ENCODE measurements at regions not wholly inside any gene's neighbourhood (a gene's known extent, or its start where the extent isn't known, plus 50 kb on each side); places are given as distances from the start of the nearest gene placed in this dataset.
A peak's percentile ranks its signal among the peaks of the same experiment; 100 is the strongest.

DNA sequence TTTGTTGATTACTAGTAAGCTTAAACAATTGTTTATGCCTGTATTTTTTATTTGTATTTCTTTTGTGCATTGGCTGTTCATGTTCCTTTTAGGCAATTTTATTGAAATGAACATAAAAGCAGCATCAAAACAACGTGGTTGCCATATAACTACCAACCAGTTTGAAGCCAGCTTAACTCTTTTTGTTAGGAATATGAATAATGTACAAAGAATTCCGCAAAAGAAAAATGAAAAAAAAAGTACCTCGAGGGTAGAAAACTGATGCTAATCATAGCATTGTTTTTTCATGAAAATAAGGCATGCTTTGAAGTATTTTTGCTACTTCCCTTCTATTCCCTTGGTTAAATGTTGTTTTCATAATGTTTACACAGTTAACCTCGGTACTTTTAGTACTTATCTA lies 1024.0 kb upstream of the SLIT2 start:
- no peak for TF ChIP-seq MYC (CRISPR knock-in tag; IDR thresholded peaks at IDR 0.05; ENCODE audit: borderline replicate concordance)
- TF ChIP-seq ZNF891 (CRISPR knock-in tag; IDR thresholded peaks at IDR 0.05) = no peak
- FAIRE-seq (no peak), DNase-seq (ENCODE audit: low spot score) (no peak), ATAC-seq (no peak)
- Histone ChIP-seq H3K9me3 (ENCODE audit: low read length) (peaks cover 26% of the 10 kb centered on the region), H3K36me3 (replicated peaks in 1 of 2; ENCODE audit: control insufficient read depth in 1 of 2, insufficient read depth in 2 of 2, low read length in 2 of 2) (no peaks in the 10 kb centered on the region), H3K9ac (ENCODE audit: insufficient read depth, low read depth, low read length) (no peak overlapping the region), H3K27me3 (ENCODE audit: control insufficient read depth in 1 of 2, insufficient read depth in 2 of 2, low read length in 2 of 2) (no peaks in the 10 kb centered on the region), H3K4me1 (ENCODE audit: insufficient read depth, low read length) (no peaks in the 10 kb centered on the region), H3K4me2 (ENCODE audit: low read depth, low read length) (no peak overlapping the region), H4K20me1 (ENCODE audit: insufficient read depth, low read length) (no peaks in the 10 kb centered on the region), H3K79me2 (ENCODE audit: insufficient read depth, low read length) (no peaks in the 10 kb centered on the region), H3K27ac (ENCODE audit: extremely low read length, insufficient read depth, low read length) (no peak overlapping the region), H2AFZ (ENCODE audit: low read length) (no peak overlapping the region), H3K4me3 (replicated peaks in 1 of 3; ENCODE audit: insufficient read depth in 1 of 3, low read depth in 2 of 3, low read length in 3 of 3) (no peak overlapping the region)
- POLR2A ChIA-PET = no interaction called here
- in situ Hi-C loops (cut with HindIII; ENCODE audit: extremely low pct_ligation_motif_present, low pct_unique_long_range_greater_than_20kb) (no loop called here), intact Hi-C loops (cut with micrococcal nuclease; ENCODE audit: unreplicated experiment) (loop anchor here (10.0 kb wide), 1 partner anchor 1017 kb away; no protein-coding TSS in a partner anchor)
- no TSS peak for BruUV-seq (replicated peaks)
- WGBS (ENCODE audit: low lambda C conversion rate) = 20% methylated on average over 4 of the region's 4 CpGs
- CTCF ChIA-PET (ENCODE audit: low intra/inter-chr PET ratio, low total read pairs) = no interaction called here

DNA sequence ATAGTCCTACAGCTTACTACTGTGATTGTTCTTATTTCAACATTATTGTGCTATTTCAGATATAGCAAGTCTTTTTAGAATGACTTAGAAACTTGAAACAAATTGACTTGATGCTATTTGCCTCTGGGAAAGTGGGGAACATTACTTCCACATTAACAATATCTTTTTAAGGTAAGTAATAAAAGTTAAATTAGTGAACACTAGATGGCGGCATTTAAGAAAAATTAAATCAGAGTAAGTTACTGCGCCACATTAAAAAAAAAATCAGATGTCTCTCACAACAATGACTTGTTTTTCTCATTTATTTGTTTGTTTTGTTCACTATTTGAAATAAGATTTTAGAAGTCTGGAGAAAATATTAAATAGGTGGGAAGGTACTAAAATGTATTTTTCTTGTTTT lies 1026.9 kb upstream of the SLIT2 start:
- no peak for TF ChIP-seq ZNF614 (CRISPR knock-in tag; IDR thresholded peaks at IDR 0.05; ENCODE audit: borderline replicate concordance)
- TF ChIP-seq, protein P1, sequence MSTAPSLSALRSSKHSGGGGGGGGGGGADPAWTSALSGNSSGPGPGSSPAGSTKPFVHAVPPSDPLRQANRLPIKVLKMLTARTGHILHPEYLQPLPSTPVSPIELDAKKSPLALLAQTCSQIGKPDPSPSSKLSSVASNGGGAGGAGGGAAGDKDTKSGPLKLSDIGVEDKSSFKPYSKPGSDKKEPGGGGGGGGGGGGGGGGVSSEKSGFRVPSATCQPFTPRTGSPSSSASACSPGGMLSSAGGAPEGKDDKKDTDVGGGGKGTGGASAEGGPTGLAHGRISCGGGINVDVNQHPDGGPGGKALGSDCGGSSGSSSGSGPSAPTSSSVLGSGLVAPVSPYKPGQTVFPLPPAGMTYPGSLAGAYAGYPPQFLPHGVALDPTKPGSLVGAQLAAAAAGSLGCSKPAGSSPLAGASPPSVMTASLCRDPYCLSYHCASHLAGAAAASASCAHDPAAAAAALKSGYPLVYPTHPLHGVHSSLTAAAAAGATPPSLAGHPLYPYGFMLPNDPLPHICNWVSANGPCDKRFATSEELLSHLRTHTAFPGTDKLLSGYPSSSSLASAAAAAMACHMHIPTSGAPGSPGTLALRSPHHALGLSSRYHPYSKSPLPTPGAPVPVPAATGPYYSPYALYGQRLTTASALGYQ (CRISPR knock-in tag; IDR thresholded peaks at IDR 0.05) = no peak
- TF ChIP-seq, protein P2, sequence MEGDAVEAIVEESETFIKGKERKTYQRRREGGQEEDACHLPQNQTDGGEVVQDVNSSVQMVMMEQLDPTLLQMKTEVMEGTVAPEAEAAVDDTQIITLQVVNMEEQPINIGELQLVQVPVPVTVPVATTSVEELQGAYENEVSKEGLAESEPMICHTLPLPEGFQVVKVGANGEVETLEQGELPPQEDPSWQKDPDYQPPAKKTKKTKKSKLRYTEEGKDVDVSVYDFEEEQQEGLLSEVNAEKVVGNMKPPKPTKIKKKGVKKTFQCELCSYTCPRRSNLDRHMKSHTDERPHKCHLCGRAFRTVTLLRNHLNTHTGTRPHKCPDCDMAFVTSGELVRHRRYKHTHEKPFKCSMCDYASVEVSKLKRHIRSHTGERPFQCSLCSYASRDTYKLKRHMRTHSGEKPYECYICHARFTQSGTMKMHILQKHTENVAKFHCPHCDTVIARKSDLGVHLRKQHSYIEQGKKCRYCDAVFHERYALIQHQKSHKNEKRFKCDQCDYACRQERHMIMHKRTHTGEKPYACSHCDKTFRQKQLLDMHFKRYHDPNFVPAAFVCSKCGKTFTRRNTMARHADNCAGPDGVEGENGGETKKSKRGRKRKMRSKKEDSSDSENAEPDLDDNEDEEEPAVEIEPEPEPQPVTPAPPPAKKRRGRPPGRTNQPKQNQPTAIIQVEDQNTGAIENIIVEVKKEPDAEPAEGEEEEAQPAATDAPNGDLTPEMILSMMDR (CRISPR knock-in tag; IDR thresholded peaks at IDR 0.05) = 0 out of 2 replicates have a peak, but pooled peaks have one; percentile 10
- no peak for TF ChIP-seq NFIC (IDR thresholded peaks at IDR 0.05; ENCODE audit: low read length)
- TF ChIP-seq NR2F2 (IDR thresholded peaks at IDR 0.05; ENCODE audit: borderline replicate concordance, low read depth) = no peak
- peak; percentile 18; the same call in 1 of the 2 replicates for TF ChIP-seq STAG1 (CRISPR knock-in tag; IDR thresholded peaks at IDR 0.05)
- intact Hi-C loops (cut with micrococcal nuclease; ENCODE audit: unreplicated experiment) = loop anchor here (10.0 kb wide), 1 partner anchor 1020 kb away; no protein-coding TSS in a partner anchor
- ATAC-seq (no peak), DNase-seq (ENCODE audit: low spot score) (no peak), FAIRE-seq (no peak)
- 6% methylated on average over 2 of the region's 2 CpGs for WGBS (ENCODE audit: low lambda C conversion rate)
- no peak overlapping the region for H3K4me2 ChIP-seq (ENCODE audit: low read depth, low read length)
- ChIA-PET CTCF (ENCODE audit: low intra/inter-chr PET ratio, low total read pairs) (no interaction called here), POLR2A (no interaction called here)
- H4K20me1 ChIP-seq (ENCODE audit: insufficient read depth, low read length) = no peaks in the 10 kb centered on the region
- no peaks in the 10 kb centered on the region for H3K4me1 ChIP-seq (ENCODE audit: insufficient read depth, low read length)
- peaks cover 9% of the 10 kb centered on the region for H3K9me3 ChIP-seq (ENCODE audit: low read length)
- BruUV-seq (replicated peaks) = no TSS peak
- no peak overlapping the region for H2AFZ ChIP-seq (ENCODE audit: low read length)
- in situ Hi-C loops (cut with HindIII; ENCODE audit: extremely low pct_ligation_motif_present, low pct_unique_long_range_greater_than_20kb) = no loop called here
- no peak overlapping the region for H3K9ac ChIP-seq (ENCODE audit: insufficient read depth, low read depth, low read length)
- H3K4me3 ChIP-seq (replicated peaks in 1 of 3; ENCODE audit: insufficient read depth in 1 of 3, low read depth in 2 of 3, low read length in 3 of 3) = no peak overlapping the region
- H3K36me3 ChIP-seq (replicated peaks in 1 of 2; ENCODE audit: control insufficient read depth in 1 of 2, insufficient read depth in 2 of 2, low read length in 2 of 2) = no peaks in the 10 kb centered on the region
- no peak overlapping the region for H3K27ac ChIP-seq (ENCODE audit: extremely low read length, insufficient read depth, low read length)
- no peaks in the 10 kb centered on the region for H3K27me3 ChIP-seq (ENCODE audit: control insufficient read depth in 1 of 2, insufficient read depth in 2 of 2, low read length in 2 of 2)
- H3K79me2 ChIP-seq (ENCODE audit: insufficient read depth, low read length) = no peaks in the 10 kb centered on the region

Data from HepG2 (cell line).